Calu3 (cell line): ENCODE measurements at regions not wholly inside any gene's neighbourhood (a gene's known extent, or its start where the extent isn't known, plus 50 kb on each side); places are given as distances from the start of the nearest gene placed in this dataset.

ENCODE experiments used
- BruUV-seq: library from RNA; stranded (reverse); fragments of 400-500 nt; replicated peaks from 2 replicates; lab custom pipeline; 2021; lab: Mats Ljungman, UMichigan
- CTCF ChIA-PET: fragments of 300-600 bp; sonication (Branson Sonifier 250); formaldehyde crosslinking; loops from one replicate; lab custom pipeline; 2022; ENCODE audit warnings: antibody characterized with exemption; lab: Charles Lee
- DNase-seq: peaks from one replicate; pipeline ENCODE4 v3.0.0; 2022
- H3K27ac Mint-ChIP-seq: one replicate; pipeline ENCODE4 v1.8.0; 2022; ENCODE audit warnings: mixed read lengths; ENCODE audit not compliant: unreplicated experiment
- H3K27me3 Mint-ChIP-seq: one replicate; pipeline ENCODE4 v1.8.0; 2022; ENCODE audit warnings: mixed read lengths; ENCODE audit not compliant: unreplicated experiment
- H3K36me3 Mint-ChIP-seq: one replicate; pipeline ENCODE4 v1.8.0; 2022; ENCODE audit warnings: mild to moderate bottlenecking, moderate library complexity, mixed read lengths; ENCODE audit not compliant: insufficient read depth, unreplicated experiment
- H3K4me1 Mint-ChIP-seq: one replicate; pipeline ENCODE4 v1.8.0; 2022; ENCODE audit warnings: mild to moderate bottlenecking, low read depth, mixed read lengths; ENCODE audit not compliant: unreplicated experiment
- H3K4me3 Mint-ChIP-seq: one replicate; pipeline ENCODE4 v1.8.0; 2022; ENCODE audit warnings: mild to moderate bottlenecking, low read depth, moderate library complexity, mixed read lengths; ENCODE audit not compliant: unreplicated experiment
- H3K9me3 Mint-ChIP-seq: one replicate; pipeline ENCODE4 v1.8.0; 2022; ENCODE audit warnings: low read depth, mixed read lengths; ENCODE audit not compliant: unreplicated experiment
- intact Hi-C: fragments of 100-400 bp; cut with micrococcal nuclease; formaldehyde crosslinking; loops from one replicate; pipeline ENCODE4 v1.10.0; 2022; ENCODE audit not compliant: unreplicated experiment
- TF ChIP-seq, protein P1 (sequence below): fragments of 200-600 bp; IDR thresholded peaks from one replicate; pipeline ENCODE4 v1.8.0; 2022; ENCODE audit warnings: antibody characterized with exemption; ENCODE audit not compliant: unreplicated experiment

DNA sequence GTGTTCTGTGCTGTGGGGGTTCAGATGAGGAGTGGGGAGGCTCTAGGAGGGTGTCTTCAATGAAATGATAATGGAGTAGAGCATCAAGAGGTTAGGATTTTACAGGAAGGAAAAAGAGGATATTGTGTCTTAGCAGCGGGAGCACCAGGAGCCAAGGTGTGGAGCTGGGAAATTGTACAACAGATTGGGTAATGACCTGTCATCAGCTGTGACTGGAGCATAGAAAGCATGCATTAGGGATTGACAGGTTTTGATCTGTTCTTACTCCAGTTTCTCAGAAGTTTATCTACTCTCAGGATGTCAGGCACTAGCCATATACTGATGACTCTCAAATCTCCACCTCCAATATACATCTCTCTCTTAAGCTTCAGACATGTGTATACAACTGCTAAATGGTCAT lies 196.9 kb downstream of the ARHGAP12 start:
- CTCF ChIA-PET, result no interaction called here
- intact Hi-C loops, result no loop called here
- Mint-ChIP-seq H3K4me3 (no peak overlapping the region), H3K4me1 (no peaks in the 10 kb centered on the region), H3K9me3 (no peaks in the 10 kb centered on the region), H3K36me3 (no peaks in the 10 kb centered on the region), H3K27me3 (peaks cover 13% of the 10 kb centered on the region), H3K27ac (no peak overlapping the region)
- no TSS peak for BruUV-seq
- TF ChIP-seq, protein P1, sequence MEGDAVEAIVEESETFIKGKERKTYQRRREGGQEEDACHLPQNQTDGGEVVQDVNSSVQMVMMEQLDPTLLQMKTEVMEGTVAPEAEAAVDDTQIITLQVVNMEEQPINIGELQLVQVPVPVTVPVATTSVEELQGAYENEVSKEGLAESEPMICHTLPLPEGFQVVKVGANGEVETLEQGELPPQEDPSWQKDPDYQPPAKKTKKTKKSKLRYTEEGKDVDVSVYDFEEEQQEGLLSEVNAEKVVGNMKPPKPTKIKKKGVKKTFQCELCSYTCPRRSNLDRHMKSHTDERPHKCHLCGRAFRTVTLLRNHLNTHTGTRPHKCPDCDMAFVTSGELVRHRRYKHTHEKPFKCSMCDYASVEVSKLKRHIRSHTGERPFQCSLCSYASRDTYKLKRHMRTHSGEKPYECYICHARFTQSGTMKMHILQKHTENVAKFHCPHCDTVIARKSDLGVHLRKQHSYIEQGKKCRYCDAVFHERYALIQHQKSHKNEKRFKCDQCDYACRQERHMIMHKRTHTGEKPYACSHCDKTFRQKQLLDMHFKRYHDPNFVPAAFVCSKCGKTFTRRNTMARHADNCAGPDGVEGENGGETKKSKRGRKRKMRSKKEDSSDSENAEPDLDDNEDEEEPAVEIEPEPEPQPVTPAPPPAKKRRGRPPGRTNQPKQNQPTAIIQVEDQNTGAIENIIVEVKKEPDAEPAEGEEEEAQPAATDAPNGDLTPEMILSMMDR, result no peak
- no peak for DNase-seq

GRCh38 chr10:31730776-31731175 lies 197.9 kb downstream of the ARHGAP12 start:
- DNase-seq, result no peak
- H3K4me3 Mint-ChIP-seq, result no peak overlapping the region
- peaks cover 13% of the 10 kb centered on the region for H3K27me3 Mint-ChIP-seq
- no peaks in the 10 kb centered on the region for H3K4me1 Mint-ChIP-seq
- no peak overlapping the region for H3K27ac Mint-ChIP-seq
- no TSS peak for BruUV-seq
- CTCF ChIA-PET, result no interaction called here
- no peaks in the 10 kb centered on the region for H3K36me3 Mint-ChIP-seq
- no peaks in the 10 kb centered on the region for H3K9me3 Mint-ChIP-seq
- TF ChIP-seq, protein P1, result no peak
- intact Hi-C loops, result no loop called here

DNA sequence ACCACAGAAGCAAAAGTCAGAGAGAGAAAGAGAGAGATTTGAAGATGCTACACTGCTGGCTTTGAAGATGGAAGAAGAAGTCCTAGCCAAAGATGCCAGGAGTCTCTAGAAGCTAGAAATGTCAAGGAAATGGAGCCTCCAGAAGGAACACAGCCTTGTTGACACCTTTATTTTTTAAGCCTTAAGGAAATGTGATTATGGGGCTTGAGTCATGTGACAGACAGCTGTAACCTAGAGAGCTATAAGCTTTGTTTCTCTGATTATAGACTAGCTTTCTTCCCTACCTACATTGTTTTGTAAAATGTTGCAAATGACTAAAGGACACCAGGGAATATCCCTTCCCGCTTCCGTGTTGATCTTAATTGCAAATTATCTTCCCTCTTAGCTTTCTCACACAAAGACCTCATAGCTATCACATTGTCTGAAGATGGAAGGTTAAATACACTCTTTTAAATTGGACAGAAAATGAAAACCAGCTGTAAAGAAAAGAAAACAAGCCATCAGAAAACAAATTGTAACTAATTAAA lies 199.9 kb downstream of the ARHGAP12 start:
- no TSS peak for BruUV-seq
- intact Hi-C loops, result no loop called here
- Mint-ChIP-seq H3K4me3 (no peak overlapping the region), H3K36me3 (no peaks in the 10 kb centered on the region), H3K27ac (no peak overlapping the region), H3K4me1 (no peaks in the 10 kb centered on the region), H3K9me3 (peaks cover 3% of the 10 kb centered on the region), H3K27me3 (peaks cover 29% of the 10 kb centered on the region)
- TF ChIP-seq, protein P1, result no peak
- DNase-seq, result no peak
- CTCF ChIA-PET, result interaction anchor here (1.8 kb wide), 1 partner anchor 20 kb away, joined by 4 read pairs; no protein-coding TSS in a partner anchor

DNA sequence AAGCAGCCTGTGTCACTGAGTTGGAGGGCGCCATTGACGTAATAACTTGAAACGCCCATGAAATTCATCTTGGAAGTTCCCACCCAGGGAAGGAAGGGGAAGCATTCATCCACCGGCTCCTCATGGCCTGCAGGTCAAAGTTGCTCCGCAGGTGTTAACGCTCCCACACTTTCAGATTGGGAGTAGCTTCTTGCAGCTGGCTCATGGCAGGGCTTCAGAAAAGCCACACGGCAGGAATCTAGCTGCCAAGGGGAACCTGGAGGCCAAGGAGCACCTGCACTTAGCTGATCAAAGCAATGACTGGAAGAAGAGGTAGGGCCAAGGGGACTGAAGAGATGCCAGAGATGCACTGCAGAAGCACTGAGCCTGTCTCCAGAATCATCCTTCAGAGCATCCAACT lies 203.2 kb downstream of the ARHGAP12 start:
- Mint-ChIP-seq H3K27me3 (peaks cover 42% of the 10 kb centered on the region), H3K9me3 (peaks cover 3% of the 10 kb centered on the region), H3K4me3 (no peak overlapping the region), H3K4me1 (no peaks in the 10 kb centered on the region), H3K27ac (no peak overlapping the region), H3K36me3 (no peaks in the 10 kb centered on the region)
- intact Hi-C loops, result no loop called here
- no peak for DNase-seq
- no TSS peak for BruUV-seq
- TF ChIP-seq, protein P1, result no peak
- CTCF ChIA-PET, result interaction anchor here (0.6 kb wide), 1 partner anchor 100 kb away, joined by 3 read pairs; no protein-coding TSS in a partner anchor
